Lung (tissue), 11 donors: ENCODE measurements at regions not wholly inside any gene's neighbourhood (a gene's known extent, or its start where the extent isn't known, plus 50 kb on each side); places are given as distances from the start of the nearest gene placed in this dataset.
"Not testable (repeated sequence)": the region's sequence is repeated elsewhere in the genome, so short reads cannot be mapped to it uniquely, and the experiment has no call there.

Experiments
- ATAC-seq: fragments of 200-7000 bp; cut with Tn5 transposase; one replicate; pipeline ENCODE4 v1.9.1; 2020; ENCODE audit warnings: moderate number of reproducible peaks; ENCODE audit not compliant: insufficient read depth, low FRiP score
- DNase-seq, 3 donors: peaks; one replicate each; pipeline ENCODE4 v3.0.0-alpha.2; 2013 to 2017
- H3K27ac ChIP-seq, 2 donors: one replicate each; pipeline ENCODE4 v1.5.1; 2013; ENCODE audit warnings: mild to moderate bottlenecking in 2 of 2, moderate library complexity in 2 of 2, control low read depth in 1 of 2, inconsistent platforms in 1 of 2, low read depth in 1 of 2, low read length in 1 of 2
- H3K27me3 ChIP-seq, 3 donors: one replicate each; pipeline ENCODE4 v1.5.1; 2013; ENCODE audit warnings: low read length in 2 of 3; ENCODE audit not compliant: control insufficient read depth in 3 of 3, insufficient read depth in 3 of 3
- H3K36me3 ChIP-seq, 4 donors: one replicate each; pipeline ENCODE4 v1.5.1; 2013; ENCODE audit warnings: low read length in 4 of 4, mild to moderate bottlenecking in 1 of 4, moderate library complexity in 1 of 4; ENCODE audit not compliant: control insufficient read depth in 4 of 4, insufficient read depth in 4 of 4
- H3K4me1 ChIP-seq, 5 donors: one replicate each; pipeline ENCODE4 v1.5.1; 2013; ENCODE audit warnings: low read length in 5 of 5, mild to moderate bottlenecking in 2 of 5, moderate library complexity in 1 of 5; ENCODE audit not compliant: control insufficient read depth in 5 of 5, insufficient read depth in 5 of 5
- H3K4me3 ChIP-seq: one replicate; pipeline ENCODE4 v1.5.1; 2013; ENCODE audit warnings: mild to moderate bottlenecking, control low read depth, moderate library complexity
- H3K9ac ChIP-seq, 2 donors: one replicate each; pipeline ENCODE4 v1.5.1; 2013; ENCODE audit warnings: low read length in 2 of 2, control low read depth in 1 of 2; ENCODE audit not compliant: insufficient read depth in 1 of 2
- H3K9me3 ChIP-seq, 4 donors: one replicate each; pipeline ENCODE4 v1.5.1; 2013; ENCODE audit warnings: low read length in 3 of 4, mild to moderate bottlenecking in 1 of 4, moderate library complexity in 1 of 4; ENCODE audit not compliant: control insufficient read depth in 4 of 4, insufficient read depth in 3 of 4
- WGBS, 2 donors: extraction: QIAGEN DNeasy Blood & Tissue Kit; methylation state at CpG; one replicate each; pipeline ENCODE4 v1.1.7; 2013; 5-methylcytosine and 5-hydroxymethylcytosine counted together
- TF ChIP-seq, protein P1 (sequence below): IDR thresholded peaks from 2 replicates; pipeline ENCODE4 v1.5.1; 2012; ENCODE audit warnings: mild to moderate bottlenecking; ENCODE audit errors: control extremely low read depth, extremely low read depth
- donor health status: control.
- donor health status: control.
- donor health status: Bipolar disorder and iron deficiency.
- donor health status: healthy.
- donor health status: DM: yes; HTN: yes; CAD: no.

DNA sequence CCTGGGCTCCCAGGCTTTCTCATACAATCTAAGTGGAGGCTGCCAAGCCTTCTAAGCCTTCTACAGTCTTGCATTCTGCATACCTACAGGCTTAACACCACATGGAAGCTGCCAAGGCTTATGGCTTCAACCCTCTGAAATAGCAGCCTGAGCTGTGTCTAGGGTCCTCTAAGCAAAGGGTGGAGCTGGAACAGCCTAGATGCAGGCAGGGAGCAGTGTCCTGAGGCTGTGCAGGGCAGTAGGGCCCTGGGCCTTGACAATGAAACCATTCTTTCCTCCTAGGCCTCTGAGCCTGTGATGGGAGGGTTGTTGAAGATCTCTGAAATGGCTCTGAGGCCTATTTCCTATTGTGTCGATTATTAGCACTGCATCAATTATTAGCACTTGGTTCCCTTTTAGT is 150.9 kb upstream of the GRK3 start:
- TF ChIP-seq, protein P1, sequence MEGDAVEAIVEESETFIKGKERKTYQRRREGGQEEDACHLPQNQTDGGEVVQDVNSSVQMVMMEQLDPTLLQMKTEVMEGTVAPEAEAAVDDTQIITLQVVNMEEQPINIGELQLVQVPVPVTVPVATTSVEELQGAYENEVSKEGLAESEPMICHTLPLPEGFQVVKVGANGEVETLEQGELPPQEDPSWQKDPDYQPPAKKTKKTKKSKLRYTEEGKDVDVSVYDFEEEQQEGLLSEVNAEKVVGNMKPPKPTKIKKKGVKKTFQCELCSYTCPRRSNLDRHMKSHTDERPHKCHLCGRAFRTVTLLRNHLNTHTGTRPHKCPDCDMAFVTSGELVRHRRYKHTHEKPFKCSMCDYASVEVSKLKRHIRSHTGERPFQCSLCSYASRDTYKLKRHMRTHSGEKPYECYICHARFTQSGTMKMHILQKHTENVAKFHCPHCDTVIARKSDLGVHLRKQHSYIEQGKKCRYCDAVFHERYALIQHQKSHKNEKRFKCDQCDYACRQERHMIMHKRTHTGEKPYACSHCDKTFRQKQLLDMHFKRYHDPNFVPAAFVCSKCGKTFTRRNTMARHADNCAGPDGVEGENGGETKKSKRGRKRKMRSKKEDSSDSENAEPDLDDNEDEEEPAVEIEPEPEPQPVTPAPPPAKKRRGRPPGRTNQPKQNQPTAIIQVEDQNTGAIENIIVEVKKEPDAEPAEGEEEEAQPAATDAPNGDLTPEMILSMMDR = no peak
- Histone ChIP-seq H3K27me3 (no peaks in the 10 kb centered on the region), H3K9ac (no peak overlapping the region), H3K36me3 (no peaks in the 10 kb centered on the region), H3K9me3 (peaks cover 0 to 3% (median 0%) of the 10 kb centered on the region in 4 donors), H3K4me3 (no peak overlapping the region), H3K4me1 (no peaks in the 10 kb centered on the region), H3K27ac (no peak overlapping the region)
- no peak for DNase-seq
- ATAC-seq = no peak
- WGBS, 2 donors = 96 to 100% methylated on average over 1 of the region's 1 CpG

DNA sequence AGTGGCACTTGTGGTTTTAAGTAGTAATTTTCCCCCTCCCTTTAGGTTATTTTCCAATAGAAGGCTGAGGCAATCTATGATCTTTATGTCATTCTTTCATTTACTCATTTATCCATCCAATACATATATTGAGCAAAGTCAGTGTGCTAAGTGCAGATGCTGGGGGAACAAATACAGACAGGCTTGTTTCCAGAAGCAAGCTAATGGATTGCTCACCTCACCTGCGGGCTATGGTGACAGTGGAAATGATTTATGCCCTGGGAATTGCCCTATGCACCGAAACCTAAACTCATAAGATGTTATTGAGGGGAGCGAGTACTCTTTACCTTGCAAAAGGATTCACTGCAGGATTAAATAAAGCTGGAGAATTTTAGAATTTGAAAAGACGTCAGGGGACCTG is 148.7 kb upstream of the GRK3 start:
- DNase-seq, ATAC-seq, H3K27ac ChIP-seq, H3K4me3 ChIP-seq, H3K9ac ChIP-seq, H3K36me3 ChIP-seq, H3K9me3 ChIP-seq: not testable (repeated sequence)
- peaks cover 0 to 16% (median 0%) of the 10 kb centered on the region in 5 donors for H3K4me1 ChIP-seq
- WGBS, 2 donors = 82 to 91% methylated on average over 4 of the region's 4 CpGs
- H3K27me3 ChIP-seq = peaks cover 0 to 16% (median 9%) of the 10 kb centered on the region in 3 donors

DNA sequence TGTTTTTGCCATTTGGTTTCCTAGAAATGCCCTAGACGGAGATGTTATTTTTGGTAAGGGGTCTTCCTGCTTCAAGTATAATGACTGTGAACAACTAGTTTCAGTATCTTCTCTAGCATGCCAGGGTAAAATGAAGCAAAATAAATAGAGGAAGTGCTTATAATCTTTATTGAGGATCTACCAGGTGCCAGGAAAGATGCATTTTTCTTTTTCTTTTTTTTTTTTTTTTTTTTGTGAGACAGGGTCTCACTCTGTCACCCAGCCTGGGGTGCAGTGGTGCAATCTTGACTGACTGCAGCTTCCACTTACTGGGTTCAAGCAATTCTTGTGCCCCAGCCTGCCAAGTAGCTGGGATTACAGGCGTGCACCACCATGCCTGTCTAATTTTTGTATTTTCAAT is 146.6 kb upstream of the GRK3 start:
- 88 to 89% methylated on average over 2 of the region's 2 CpGs for WGBS, 2 donors
- H3K27me3 ChIP-seq = peaks cover 0 to 30% (median 24%) of the 10 kb centered on the region in 3 donors
- H3K27ac ChIP-seq, H3K36me3 ChIP-seq, H3K9ac ChIP-seq, DNase-seq, ATAC-seq, H3K4me3 ChIP-seq, H3K9me3 ChIP-seq: not testable (repeated sequence)
- H3K4me1 ChIP-seq = peaks cover 0 to 16% (median 0%) of the 10 kb centered on the region in 5 donors

DNA sequence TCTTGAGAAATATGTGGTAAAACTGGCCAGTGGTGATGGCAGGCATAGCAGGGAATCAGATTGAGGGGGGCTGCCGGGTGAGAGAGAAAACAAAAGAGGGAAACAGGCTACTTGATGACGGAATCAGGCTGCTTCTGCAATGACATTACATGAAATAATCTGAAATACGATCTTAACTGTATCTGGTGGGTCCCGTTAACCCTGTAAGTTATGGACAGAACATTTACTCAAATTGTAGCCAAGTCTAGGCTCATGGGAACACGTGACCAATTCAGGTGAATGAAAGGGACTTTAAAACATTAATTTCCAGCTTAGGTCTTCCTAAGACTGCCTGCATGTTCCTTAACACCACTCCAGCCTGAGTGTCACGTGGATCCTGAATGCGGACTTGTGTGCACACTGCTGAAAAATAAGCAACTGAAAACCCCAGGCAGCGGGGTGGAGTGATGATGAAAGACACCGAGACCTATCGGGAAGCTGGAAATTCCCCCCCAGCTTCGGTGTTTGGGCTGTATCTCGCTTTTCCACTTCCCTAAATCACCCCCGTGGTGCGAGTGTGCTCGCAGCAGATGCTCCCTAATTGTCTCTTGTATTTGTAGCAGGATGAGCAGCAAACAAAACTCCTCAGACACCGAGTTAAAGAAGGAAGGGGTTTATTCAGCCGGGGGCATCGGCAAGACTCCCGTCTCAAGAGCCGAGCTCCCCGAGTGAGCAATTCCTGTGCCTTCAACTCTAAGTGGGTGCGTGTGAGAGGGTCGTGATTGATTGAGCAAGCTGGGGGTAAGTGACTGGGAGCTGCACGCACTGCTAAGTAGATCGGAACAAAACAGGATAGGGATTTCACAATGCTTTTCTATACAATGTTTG is 145.0 kb upstream of the GRK3 start:
- 2 to 6% methylated on average over 25 of the region's 25 CpGs for WGBS, 2 donors
- H3K9ac ChIP-seq = no peak overlapping the region
- peak; percentile 54 for ATAC-seq
- TF ChIP-seq, protein P1 = no peak
- H3K36me3 ChIP-seq = no peaks in the 10 kb centered on the region
- H3K27me3 ChIP-seq = peaks cover 0 to 34% (median 33%) of the 10 kb centered on the region in 3 donors
- peaks cover 0 to 16% (median 0%) of the 10 kb centered on the region in 5 donors for H3K4me1 ChIP-seq
- no peak overlapping the region for H3K4me3 ChIP-seq
- no peak overlapping the region for H3K27ac ChIP-seq
- DNase-seq = peak; percentile 39 to 82 (median 72)
- peaks cover 0 to 1% (median 0%) of the 10 kb centered on the region in 4 donors for H3K9me3 ChIP-seq

DNA sequence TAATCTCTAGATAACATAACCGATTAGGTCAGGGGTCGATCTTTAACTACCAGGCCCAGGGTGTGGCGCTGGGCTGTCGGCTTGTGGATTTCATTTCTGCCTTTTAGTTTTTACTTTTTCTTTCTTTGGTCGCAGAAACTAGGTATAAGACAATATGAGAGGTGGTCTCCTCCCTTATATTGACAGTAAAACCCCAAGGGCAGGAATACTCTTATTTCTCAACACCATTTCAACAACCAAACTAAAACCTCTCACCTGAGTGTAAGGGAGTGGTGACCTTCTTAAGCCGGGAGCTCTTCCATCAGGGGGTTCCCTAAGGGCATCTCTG is 144.4 kb upstream of the GRK3 start:
- H3K27me3 ChIP-seq = peaks cover 0 to 34% (median 33%) of the 10 kb centered on the region in 3 donors
- not testable (repeated sequence) for H3K36me3 ChIP-seq, ATAC-seq, DNase-seq, H3K9ac ChIP-seq, H3K27ac ChIP-seq, H3K9me3 ChIP-seq, H3K4me3 ChIP-seq
- WGBS, 2 donors = 15 to 34% methylated on average over 6 of the region's 6 CpGs
- H3K4me1 ChIP-seq = peaks cover 0 to 16% (median 0%) of the 10 kb centered on the region in 5 donors
